BJ (cell line): ENCODE measurements at regions not wholly inside any gene's neighbourhood (a gene's known extent, or its start where the extent isn't known, plus 50 kb on each side); places are given as distances from the start of the nearest gene placed in this dataset.
"Not testable (repeated sequence)": the region's sequence is repeated elsewhere in the genome, so short reads cannot be mapped to it uniquely, and the experiment has no call there.

Source experiments
- CTCF ChIA-PET: fragments of 350-600 bp; formaldehyde crosslinking; extraction: SDS; loops from one replicate; lab custom pipeline; 2021; ENCODE audit warnings: antibody characterized with exemption, inconsistent platforms; lab: Yijun Ruan, JAX
- POLR2A ChIA-PET: fragments of 300-600 bp; sonication (Branson Sonifier 250); formaldehyde crosslinking; extraction: SDS; loops from one replicate; lab custom pipeline; 2021; ENCODE audit warnings: antibody characterized with exemption; lab: Charles Lee
- DNase-seq: peaks from one replicate; pipeline ENCODE4 v3.0.0-alpha.2; 2011; ENCODE audit warnings: low read depth
- H3K27me3 ChIP-seq: 2 replicates; pipeline ENCODE4 v1.6.0; 2011; ENCODE audit warnings: low read length; ENCODE audit not compliant: control insufficient read depth, insufficient read depth
- H3K36me3 ChIP-seq: 2 replicates; pipeline ENCODE4 v1.5.1; 2011; ENCODE audit warnings: low read length; ENCODE audit not compliant: control insufficient read depth, insufficient read depth
- H3K4me3 ChIP-seq: 2 replicates; pipeline ENCODE4 v1.5.1; 2011; ENCODE audit warnings: low read depth, mild to moderate bottlenecking, control low read depth, low read length
- TF ChIP-seq, protein P1 (sequence below): IDR thresholded peaks from 2 replicates; pipeline ENCODE4 v1.5.1; 2011; ENCODE audit warnings: low read depth, mild to moderate bottlenecking, control low read depth, inconsistent platforms, low read length, moderate library complexity; ENCODE audit not compliant: insufficient read depth

GRCh38 chr5:120146787-120147186, 317.3 kb upstream of the PRR16 start:
- TF ChIP-seq, protein P1, sequence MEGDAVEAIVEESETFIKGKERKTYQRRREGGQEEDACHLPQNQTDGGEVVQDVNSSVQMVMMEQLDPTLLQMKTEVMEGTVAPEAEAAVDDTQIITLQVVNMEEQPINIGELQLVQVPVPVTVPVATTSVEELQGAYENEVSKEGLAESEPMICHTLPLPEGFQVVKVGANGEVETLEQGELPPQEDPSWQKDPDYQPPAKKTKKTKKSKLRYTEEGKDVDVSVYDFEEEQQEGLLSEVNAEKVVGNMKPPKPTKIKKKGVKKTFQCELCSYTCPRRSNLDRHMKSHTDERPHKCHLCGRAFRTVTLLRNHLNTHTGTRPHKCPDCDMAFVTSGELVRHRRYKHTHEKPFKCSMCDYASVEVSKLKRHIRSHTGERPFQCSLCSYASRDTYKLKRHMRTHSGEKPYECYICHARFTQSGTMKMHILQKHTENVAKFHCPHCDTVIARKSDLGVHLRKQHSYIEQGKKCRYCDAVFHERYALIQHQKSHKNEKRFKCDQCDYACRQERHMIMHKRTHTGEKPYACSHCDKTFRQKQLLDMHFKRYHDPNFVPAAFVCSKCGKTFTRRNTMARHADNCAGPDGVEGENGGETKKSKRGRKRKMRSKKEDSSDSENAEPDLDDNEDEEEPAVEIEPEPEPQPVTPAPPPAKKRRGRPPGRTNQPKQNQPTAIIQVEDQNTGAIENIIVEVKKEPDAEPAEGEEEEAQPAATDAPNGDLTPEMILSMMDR, result no peak
- H3K27me3 ChIP-seq, result no peaks in the 10 kb centered on the region
- H3K36me3 ChIP-seq, result no peaks in the 10 kb centered on the region
- DNase-seq, result no peak
- ChIA-PET CTCF (no interaction called here), POLR2A (no interaction called here)
- no peak overlapping the region for H3K4me3 ChIP-seq

DNA sequence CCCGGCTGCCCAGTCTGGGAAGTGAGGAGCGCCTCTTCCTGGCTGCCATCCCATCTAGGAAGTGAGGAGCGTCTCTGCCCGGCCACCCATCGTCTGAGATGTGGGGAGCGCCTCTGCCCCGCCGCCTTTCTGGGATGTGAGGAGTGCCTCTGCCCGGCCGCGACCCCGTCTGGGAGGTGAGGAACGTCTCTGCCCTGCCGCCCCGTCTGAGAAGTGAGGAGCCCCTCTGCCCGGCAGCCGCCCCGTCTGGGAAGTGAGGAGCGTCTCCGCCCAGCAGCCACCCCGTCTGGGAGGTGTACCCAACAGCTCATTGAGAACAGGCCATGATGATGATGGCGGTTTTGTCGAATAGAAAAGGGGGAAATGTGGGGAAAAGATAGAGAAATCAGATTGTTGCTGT, 316.2 kb upstream of the PRR16 start:
- DNase-seq, POLR2A ChIA-PET: not testable (repeated sequence)

DNA sequence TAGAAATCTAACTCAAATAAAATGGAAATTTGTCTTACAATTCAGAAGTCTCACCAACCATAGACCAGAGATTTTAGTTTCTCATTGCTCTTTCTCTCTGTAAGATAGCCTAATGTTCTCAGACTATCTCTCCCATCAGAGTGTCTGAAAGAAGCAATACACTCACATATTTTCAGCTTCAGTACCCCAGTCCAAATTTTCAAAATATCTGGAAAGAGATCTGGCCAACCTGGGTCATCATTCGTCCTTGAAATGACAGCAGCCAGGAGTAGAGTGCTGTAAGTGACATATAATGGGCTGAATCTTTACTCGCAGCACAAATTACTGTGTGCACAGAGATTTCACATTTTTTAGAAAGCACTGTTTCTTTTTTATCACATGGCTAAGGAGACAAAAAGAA, 313.3 kb upstream of the PRR16 start:
- Histone ChIP-seq H3K36me3 (no peaks in the 10 kb centered on the region), H3K4me3 (no peak overlapping the region), H3K27me3 (no peaks in the 10 kb centered on the region)
- ChIA-PET CTCF (no interaction called here), POLR2A (no interaction called here)
- TF ChIP-seq, protein P1, result no peak
- DNase-seq, result no peak

More for the DNA sequence above, 316.2 kb upstream of the PRR16 start:
- H3K4me3 ChIP-seq, CTCF ChIA-PET, H3K27me3 ChIP-seq, H3K36me3 ChIP-seq: not testable (repeated sequence)

GRCh38 chr5:120151181-120151580, 312.9 kb upstream of the PRR16 start:
- H3K4me3 ChIP-seq, result no peak overlapping the region
- H3K27me3 ChIP-seq, result no peaks in the 10 kb centered on the region
- H3K36me3 ChIP-seq, result no peaks in the 10 kb centered on the region
- ChIA-PET CTCF (no interaction called here), POLR2A (no interaction called here)
- TF ChIP-seq, protein P1, result no peak
- DNase-seq, result no peak

- H3K27me3 ChIP-seq, result no peaks in the 10 kb centered on the region
- ChIA-PET POLR2A (no interaction called here), CTCF (no interaction called here)
- no peak overlapping the region for H3K4me3 ChIP-seq
- no peak for DNase-seq
- no peaks in the 10 kb centered on the region for H3K36me3 ChIP-seq
- TF ChIP-seq, protein P1, result no peak
Measured at GRCh38 chr5:120151825-120152224, 312.3 kb upstream of the PRR16 start.

DNA sequence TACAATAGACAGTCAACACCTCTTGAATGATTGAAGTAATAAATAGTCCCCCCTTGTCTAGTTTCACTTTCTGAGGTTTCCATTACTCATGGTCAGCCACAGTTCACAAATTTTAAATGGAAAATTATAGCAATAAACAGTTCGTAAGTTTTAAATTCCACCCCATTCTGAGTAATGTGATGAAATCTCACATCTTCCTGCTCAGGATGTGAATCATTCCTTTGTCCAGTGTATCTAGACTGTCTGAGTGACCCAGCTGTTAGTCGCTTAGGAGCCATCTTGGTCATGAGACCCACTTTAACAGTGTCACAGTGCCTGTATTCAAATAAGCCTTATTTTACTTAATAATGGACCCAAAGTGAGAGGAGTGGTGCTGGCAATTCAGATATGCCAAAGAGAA, 311.6 kb upstream of the PRR16 start:
- Histone ChIP-seq H3K4me3 (no peak overlapping the region), H3K36me3 (no peaks in the 10 kb centered on the region), H3K27me3 (no peaks in the 10 kb centered on the region)
- DNase-seq, result peak; percentile 72
- ChIA-PET POLR2A (no interaction called here), CTCF (no interaction called here)
- TF ChIP-seq, protein P1, result no peak
